Stomach (tissue), 8 donors: ENCODE measurements at regions not wholly inside any gene's neighbourhood (a gene's known extent, or its start where the extent isn't known, plus 50 kb on each side); places are given as distances from the start of the nearest gene placed in this dataset.

ENCODE experiments used
- DNase-seq, 2 donors: peaks; one replicate each; pipeline versions ENCODE4 v3.0.0 to v3.0.0-alpha.2; 2013 to 2019
- H3K27ac ChIP-seq, 5 donors: fragments of 200-600 bp in 4 of 5; sonication (generic) in 4 of 5; one replicate each; pipeline ENCODE4 v1.5.1; 2013 to 2019; ENCODE audit warnings: mild to moderate bottlenecking in 1 of 5, moderate library complexity in 1 of 5
- H3K27me3 ChIP-seq, 3 donors: fragments of 200-600 bp; sonication (generic); one replicate each; pipeline ENCODE4 v1.5.1; 2017 to 2019; ENCODE audit warnings: mixed run types in 1 of 3
- H3K36me3 ChIP-seq, 4 donors: fragments of 200-600 bp; sonication (generic); 1 replicate in 3 of 4; 2 replicates in 1 of 4; pipeline ENCODE4 v1.5.1; 2016 to 2019
- H3K4me1 ChIP-seq, 4 donors: fragments of 200-600 bp; sonication (generic); one replicate each; pipeline ENCODE4 v1.5.1; 2016 to 2019
- H3K4me3 ChIP-seq, 4 donors: fragments of 200-600 bp; sonication (generic) in 3 of 4; one replicate each; pipeline ENCODE4 v1.5.1; 2016 to 2019; ENCODE audit warnings: mild to moderate bottlenecking in 1 of 4
- H3K9me3 ChIP-seq, 4 donors: fragments of 200-600 bp; sonication (generic); one replicate each; pipeline ENCODE4 v1.5.1; 2016 to 2019
- EP300 ChIP-seq: sonication (generic); formaldehyde crosslinking; IDR thresholded peaks from one replicate; pipeline ENCODE4 v1.6.1; 2017; ENCODE audit warnings: antibody characterized with exemption
- POLR2A ChIP-seq, 4 donors: fragments of 450-650 bp; IDR thresholded peaks; one replicate each; pipeline ENCODE4 v1.6.1; 2016; ENCODE audit warnings: antibody characterized with exemption in 4 of 4, control low read depth in 2 of 4, mild to moderate bottlenecking in 1 of 4, moderate library complexity in 1 of 4
- POLR2AphosphoS5 ChIP-seq, 3 donors: sonication (generic); formaldehyde crosslinking; IDR thresholded peaks; one replicate each; pipeline ENCODE4 v1.6.1; 2016; ENCODE audit warnings: antibody characterized with exemption in 3 of 3
- WGBS, 5 donors: extraction: QIAGEN DNeasy Blood & Tissue Kit in 3 of 5; methylation state at CpG; one replicate each; pipeline versions ENCODE4 v1.1.5 to v1.1.7; 2013 to 2018; 5-methylcytosine and 5-hydroxymethylcytosine counted together
- intact Hi-C: fragments of 100-400 bp; cut with DNase I; formaldehyde crosslinking; loops from one replicate; pipeline ENCODE4 v1.15.1; 2023; ENCODE audit warnings: low total_unique reads
- TF ChIP-seq, protein P1 (sequence below), 7 experiments: fragments of 450-650 bp in 4 of 7; fragments of 200-600 bp in 3 of 7; sonication (generic) in 3 of 7; IDR thresholded peaks; one replicate each; pipeline ENCODE4 v1.5.1; 2016 to 2019; ENCODE audit warnings: antibody characterized with exemption in 7 of 7, control low read depth in 2 of 7, mild to moderate bottlenecking in 1 of 7
- donor health status: healthy with polysubstance abuse.
- donor health status: Bipolar disorder and iron deficiency.
- donor health status: healthy.

DNA sequence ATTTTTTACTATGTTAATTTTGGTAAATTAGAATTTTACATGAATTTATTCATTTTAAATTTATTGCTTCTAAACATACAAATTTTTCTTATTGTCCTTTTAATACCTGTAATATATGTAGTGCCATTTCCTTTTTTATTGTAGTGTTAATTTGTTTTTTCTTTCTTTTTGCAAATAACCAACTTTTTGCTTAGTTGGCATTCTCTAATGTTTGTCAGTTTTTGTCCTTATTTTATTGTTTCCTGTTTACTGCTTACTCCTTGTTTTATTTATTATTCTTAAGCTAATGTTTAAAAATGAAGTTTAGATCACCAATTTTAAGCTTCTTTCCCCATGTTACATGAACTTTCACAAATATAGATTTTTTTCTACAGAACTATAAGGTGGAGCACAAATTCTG lies 516.6 kb downstream of the SLITRK1 start:
- no peaks in the 10 kb centered on the region for H3K4me1 ChIP-seq
- intact Hi-C loops, result no loop called here
- no peaks in the 10 kb centered on the region for H3K27me3 ChIP-seq
- TF ChIP-seq POLR2AphosphoS5 (IDR thresholded peaks at IDR 0.05) (no peak), POLR2A (IDR thresholded peaks at IDR 0.05) (no peak), EP300 (no peak)
- TF ChIP-seq, protein P1, sequence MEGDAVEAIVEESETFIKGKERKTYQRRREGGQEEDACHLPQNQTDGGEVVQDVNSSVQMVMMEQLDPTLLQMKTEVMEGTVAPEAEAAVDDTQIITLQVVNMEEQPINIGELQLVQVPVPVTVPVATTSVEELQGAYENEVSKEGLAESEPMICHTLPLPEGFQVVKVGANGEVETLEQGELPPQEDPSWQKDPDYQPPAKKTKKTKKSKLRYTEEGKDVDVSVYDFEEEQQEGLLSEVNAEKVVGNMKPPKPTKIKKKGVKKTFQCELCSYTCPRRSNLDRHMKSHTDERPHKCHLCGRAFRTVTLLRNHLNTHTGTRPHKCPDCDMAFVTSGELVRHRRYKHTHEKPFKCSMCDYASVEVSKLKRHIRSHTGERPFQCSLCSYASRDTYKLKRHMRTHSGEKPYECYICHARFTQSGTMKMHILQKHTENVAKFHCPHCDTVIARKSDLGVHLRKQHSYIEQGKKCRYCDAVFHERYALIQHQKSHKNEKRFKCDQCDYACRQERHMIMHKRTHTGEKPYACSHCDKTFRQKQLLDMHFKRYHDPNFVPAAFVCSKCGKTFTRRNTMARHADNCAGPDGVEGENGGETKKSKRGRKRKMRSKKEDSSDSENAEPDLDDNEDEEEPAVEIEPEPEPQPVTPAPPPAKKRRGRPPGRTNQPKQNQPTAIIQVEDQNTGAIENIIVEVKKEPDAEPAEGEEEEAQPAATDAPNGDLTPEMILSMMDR (IDR thresholded peaks at IDR 0.05), result no peak
- H3K9me3 ChIP-seq, result no peaks in the 10 kb centered on the region
- no peak overlapping the region for H3K4me3 ChIP-seq
- no peak for DNase-seq
- H3K36me3 ChIP-seq, result no peaks in the 10 kb centered on the region
- H3K27ac ChIP-seq, result no peak overlapping the region

DNA sequence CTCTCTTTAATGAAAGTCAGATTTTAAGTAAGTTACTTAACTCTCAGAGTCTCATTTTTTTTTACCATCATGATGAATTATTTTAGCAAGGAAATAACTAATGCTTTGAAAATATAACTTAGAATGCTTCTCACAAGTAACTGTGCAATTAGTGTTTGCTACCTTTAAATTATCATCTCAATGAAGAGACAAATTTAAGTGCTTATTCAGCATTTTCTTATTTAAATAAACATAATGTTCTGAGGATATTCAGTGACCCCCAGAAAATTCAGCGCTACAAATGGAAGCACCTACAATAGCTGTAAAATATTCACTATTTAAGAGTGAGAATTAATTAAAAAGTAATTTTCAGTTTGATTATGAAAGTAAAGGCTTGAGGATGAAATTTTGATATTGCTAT lies 527.2 kb downstream of the SLITRK1 start:
- intact Hi-C loops, result no loop called here
- Histone ChIP-seq H3K4me3 (no peak overlapping the region), H3K4me1 (no peaks in the 10 kb centered on the region), H3K9me3 (no peaks in the 10 kb centered on the region), H3K27ac (no peak overlapping the region), H3K36me3 (no peaks in the 10 kb centered on the region), H3K27me3 (no peaks in the 10 kb centered on the region)
- no peak for DNase-seq
- no peak for TF ChIP-seq POLR2AphosphoS5 (IDR thresholded peaks at IDR 0.05)
- WGBS, 5 donors, result 73 to 94% (median 89%) methylated on average over 1 of the region's 1 CpG

DNA sequence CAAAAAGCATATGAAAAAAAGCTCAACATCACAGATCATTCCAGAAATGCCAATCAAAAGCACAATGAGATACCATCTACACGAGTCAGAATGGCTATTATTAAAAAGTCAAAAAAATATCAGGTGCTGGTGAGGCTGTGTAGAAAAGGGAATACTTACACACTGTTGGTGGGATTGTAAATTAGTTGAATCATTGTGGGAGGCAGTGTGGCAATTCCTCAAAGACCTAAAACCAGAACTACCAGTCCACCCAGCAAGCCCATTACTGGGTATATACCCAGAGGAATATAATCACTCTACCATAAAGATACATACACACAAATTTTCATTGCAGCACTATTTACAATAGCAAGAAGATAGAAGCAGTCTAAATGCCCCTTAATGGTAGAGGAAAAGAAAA lies 529.9 kb downstream of the SLITRK1 start:
- intact Hi-C loops, result no loop called here
- H3K9me3 ChIP-seq, result no peaks in the 10 kb centered on the region
- 37 to 62% (median 48%) methylated on average over 1 of the region's 1 CpG for WGBS, 5 donors

DNA sequence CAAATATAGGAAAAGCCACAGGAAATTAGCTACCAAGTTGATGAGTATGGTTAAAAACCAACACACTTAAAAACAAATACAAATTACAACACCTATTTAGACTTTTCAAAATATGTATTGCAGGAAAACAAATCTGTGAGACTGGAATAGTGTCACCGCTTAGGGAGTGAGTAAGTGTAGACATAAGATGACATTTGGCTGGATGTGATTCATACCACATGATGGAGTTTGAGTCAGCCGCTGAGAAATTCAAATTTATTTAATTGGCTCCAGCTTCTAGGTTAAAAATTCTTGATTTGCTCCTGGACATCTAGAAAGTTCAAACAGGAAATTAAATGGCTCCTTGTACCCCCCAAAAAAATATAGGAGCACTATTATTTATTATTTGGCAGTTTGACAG lies 531.7 kb downstream of the SLITRK1 start:
- H3K27ac ChIP-seq, result no peak overlapping the region
- H3K4me3 ChIP-seq, result no peak overlapping the region
- no peaks in the 10 kb centered on the region for H3K36me3 ChIP-seq
- TF ChIP-seq EP300 (no peak), POLR2AphosphoS5 (IDR thresholded peaks at IDR 0.05) (no peak), POLR2A (IDR thresholded peaks at IDR 0.05) (no peak)
- TF ChIP-seq, protein P1 (IDR thresholded peaks at IDR 0.05), result no peak
- intact Hi-C loops, result no loop called here
- no peaks in the 10 kb centered on the region for H3K27me3 ChIP-seq
- 88 to 93% (median 91%) methylated on average over 2 of the region's 2 CpGs for WGBS, 5 donors
- H3K4me1 ChIP-seq, result no peaks in the 10 kb centered on the region
- H3K9me3 ChIP-seq, result no peaks in the 10 kb centered on the region
- DNase-seq, result no peak

More for the DNA sequence above, 529.9 kb downstream of the SLITRK1 start:
- H3K27ac ChIP-seq, result no peak overlapping the region
- H3K36me3 ChIP-seq, result no peaks in the 10 kb centered on the region
- no peaks in the 10 kb centered on the region for H3K4me1 ChIP-seq
- TF ChIP-seq POLR2AphosphoS5 (IDR thresholded peaks at IDR 0.05) (no peak), EP300 (no peak), POLR2A (IDR thresholded peaks at IDR 0.05) (no peak)
- TF ChIP-seq, protein P1 (IDR thresholded peaks at IDR 0.05), result no peak
- H3K27me3 ChIP-seq, result no peaks in the 10 kb centered on the region
- no peak overlapping the region for H3K4me3 ChIP-seq
- no peak for DNase-seq

DNA sequence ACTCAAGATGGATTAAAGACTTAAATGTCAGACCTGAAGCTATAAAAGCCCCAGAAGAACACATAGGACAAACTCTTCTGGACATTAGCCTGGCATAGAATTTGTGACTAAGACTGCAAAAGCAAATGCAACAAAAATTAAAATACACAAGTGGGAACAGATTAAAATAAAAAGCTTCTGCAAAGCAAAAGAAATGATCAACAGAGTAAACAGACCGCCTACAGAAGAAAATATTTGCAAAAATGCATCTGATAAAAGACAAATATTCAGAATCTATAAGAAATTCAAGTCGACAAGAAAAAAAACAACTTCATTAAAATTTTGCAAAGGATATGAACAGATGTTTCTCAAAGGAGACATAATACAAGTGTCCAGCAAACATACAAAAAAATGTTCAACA lies 537.8 kb downstream of the SLITRK1 start:
- Histone ChIP-seq H3K4me1 (no peaks in the 10 kb centered on the region), H3K27me3 (no peaks in the 10 kb centered on the region), H3K36me3 (no peaks in the 10 kb centered on the region), H3K27ac (no peak overlapping the region), H3K4me3 (no peak overlapping the region), H3K9me3 (peaks cover 0 to 12% (median 3%) of the 10 kb centered on the region in 4 donors)
- WGBS, 5 donors, result 76 to 89% (median 84%) methylated on average over 2 of the region's 2 CpGs
- no peak for TF ChIP-seq POLR2A (IDR thresholded peaks at IDR 0.05)
- TF ChIP-seq POLR2AphosphoS5 (IDR thresholded peaks at IDR 0.05), result no peak
- TF ChIP-seq EP300, result no peak
- TF ChIP-seq, protein P1 (IDR thresholded peaks at IDR 0.05), result no peak
- no peak for DNase-seq
- intact Hi-C loops, result no loop called here
